H9 (cell line): ENCODE measurements at regions not wholly inside any gene's neighbourhood (a gene's known extent, or its start where the extent isn't known, plus 50 kb on each side); places are given as distances from the start of the nearest gene placed in this dataset.

ENCODE experiments used
- DNase-seq: peaks from one replicate; pipeline ENCODE4 v3.0.0-alpha.2; 2017
- H2AFZ ChIP-seq: one replicate; pipeline ENCODE4 v1.6.1; 2013; ENCODE audit warnings: mild to moderate bottlenecking, low read length, control low read depth, moderate library complexity
- H2AK5ac ChIP-seq: 2 replicates; pipeline ENCODE4 v1.6.1; 2013; ENCODE audit warnings: low read length, control low read depth, mixed read lengths; ENCODE audit not compliant: insufficient read length
- H2BK120ac ChIP-seq: one replicate; pipeline ENCODE4 v1.6.1; 2013; ENCODE audit warnings: low read depth, mild to moderate bottlenecking, low read length, control low read depth, inconsistent platforms; ENCODE audit not compliant: poor library complexity, severe bottlenecking
- H2BK12ac ChIP-seq: 2 replicates; pipeline ENCODE4 v1.6.1; 2013; ENCODE audit warnings: low read length, control low read depth, mixed read lengths, low read depth; ENCODE audit not compliant: insufficient read length
- H2BK15ac ChIP-seq: 2 replicates; pipeline ENCODE4 v1.6.1; 2013; ENCODE audit warnings: low read depth, low read length, control low read depth
- H2BK20ac ChIP-seq: one replicate; pipeline ENCODE4 v1.6.1; 2013; ENCODE audit warnings: low read depth, mild to moderate bottlenecking, low read length, control low read depth, inconsistent platforms; ENCODE audit not compliant: poor library complexity, severe bottlenecking
- H2BK5ac ChIP-seq: 2 replicates; pipeline ENCODE4 v1.6.1; 2013; ENCODE audit warnings: low read length, control low read depth, mixed read lengths; ENCODE audit not compliant: insufficient read length
- H3K14ac ChIP-seq: 2 replicates; pipeline ENCODE4 v1.6.1; 2013; ENCODE audit warnings: low read length, control low read depth; ENCODE audit not compliant: insufficient read depth
- H3K18ac ChIP-seq: 2 replicates; pipeline ENCODE4 v1.6.1; 2013; ENCODE audit warnings: low read depth, mild to moderate bottlenecking, mixed read lengths, low read length, control low read depth; ENCODE audit not compliant: insufficient read length
- H3K23ac ChIP-seq: 2 replicates; pipeline ENCODE4 v1.6.1; 2013; ENCODE audit warnings: low read length, control low read depth, mixed read lengths, low read depth; ENCODE audit not compliant: insufficient read length
- H3K23me2 ChIP-seq: 2 replicates; pipeline ENCODE4 v1.6.1; 2013; ENCODE audit warnings: low read depth, mild to moderate bottlenecking, mixed read lengths, low read length, control low read depth; ENCODE audit not compliant: insufficient read length, poor library complexity, severe bottlenecking
- H3K27ac ChIP-seq: 2 replicates; pipeline ENCODE4 v1.5.1; 2013; ENCODE audit warnings: low read length, control low read depth, mixed read lengths, low read depth; ENCODE audit not compliant: insufficient read length
- H3K27me3 ChIP-seq: 2 replicates; pipeline ENCODE4 v1.6.1; 2013; ENCODE audit warnings: low read length, control low read depth, inconsistent platforms; ENCODE audit not compliant: insufficient read depth
- H3K4ac ChIP-seq: 2 replicates; pipeline ENCODE4 v1.6.1; 2013; ENCODE audit warnings: low read depth, mild to moderate bottlenecking, control low read depth, inconsistent platforms, low read length, moderate library complexity
- H3K4me1 ChIP-seq: 2 replicates; pipeline ENCODE4 v1.6.1; 2013; ENCODE audit warnings: low read length, control low read depth, inconsistent platforms; ENCODE audit not compliant: insufficient read depth
- H3K4me2 ChIP-seq: 2 replicates; pipeline ENCODE4 v1.6.1; 2013; ENCODE audit warnings: low read length, control low read depth, mixed read lengths; ENCODE audit not compliant: insufficient read length, insufficient read depth
- H3K56ac ChIP-seq: 2 replicates; pipeline ENCODE4 v1.6.1; 2013; ENCODE audit warnings: low read depth, mild to moderate bottlenecking, mixed read lengths, low read length, control low read depth; ENCODE audit not compliant: insufficient read length
- H3K79me1 ChIP-seq: 2 replicates; pipeline ENCODE4 v1.6.1; 2013; ENCODE audit warnings: low read depth, mild to moderate bottlenecking, moderate library complexity, low read length, control low read depth, inconsistent platforms; ENCODE audit not compliant: insufficient read depth, poor library complexity, severe bottlenecking
- H3K79me2 ChIP-seq: 2 replicates; pipeline ENCODE4 v1.6.1; 2013; ENCODE audit warnings: low read length, control low read depth, inconsistent platforms; ENCODE audit not compliant: insufficient read depth
- H3K9ac ChIP-seq: 2 replicates; pipeline ENCODE4 v1.6.1; 2013; ENCODE audit warnings: low read length, control low read depth, mixed read lengths; ENCODE audit not compliant: insufficient read length; ENCODE audit errors: extremely low read depth
- H3K9me3 ChIP-seq: one replicate; pipeline ENCODE4 v1.6.1; 2013; ENCODE audit warnings: low read depth, low read length, inconsistent platforms; ENCODE audit not compliant: control insufficient read depth
- H3T11ph ChIP-seq: one replicate; pipeline ENCODE4 v1.6.1; 2013; ENCODE audit warnings: mild to moderate bottlenecking, low read length, control low read depth, inconsistent platforms
- H4K20me1 ChIP-seq: one replicate; pipeline ENCODE4 v1.6.1; 2013; ENCODE audit not compliant: control insufficient read depth, insufficient read length, insufficient read depth
- H4K5ac ChIP-seq: 2 replicates; pipeline ENCODE4 v1.6.1; 2013; ENCODE audit warnings: low read depth, mild to moderate bottlenecking, mixed read lengths, low read length, control low read depth; ENCODE audit not compliant: insufficient read length
- H4K8ac ChIP-seq: replicated peaks from 2 replicates; pipeline ENCODE4 v1.6.1; 2013; ENCODE audit warnings: low read length, control low read depth, mixed read lengths, low read depth; ENCODE audit not compliant: insufficient read length
- H4K91ac ChIP-seq: 2 replicates; pipeline ENCODE4 v1.6.1; 2013; ENCODE audit warnings: low read depth, mild to moderate bottlenecking, moderate library complexity, mixed read lengths, low read length, control low read depth; ENCODE audit not compliant: insufficient read length
- H3K27ac Mint-ChIP-seq, 3 experiments: 2 replicates in 2 of 3; 3 replicates in 1 of 3; pipeline ENCODE4 v1.8.0; 2020 to 2021; ENCODE audit warnings: mixed read lengths in 3 of 3, mild to moderate bottlenecking in 1 of 3, moderate library complexity in 1 of 3
- H3K27me3 Mint-ChIP-seq: 2 replicates; pipeline ENCODE4 v1.8.0; 2021; ENCODE audit warnings: low read depth, mild to moderate bottlenecking, moderate library complexity, mixed read lengths
- H3K36me3 Mint-ChIP-seq, 3 experiments: 2 replicates in 2 of 3; 3 replicates in 1 of 3; pipeline ENCODE4 v1.8.0; 2020 to 2021; ENCODE audit warnings: low read depth in 3 of 3, mixed read lengths in 3 of 3; ENCODE audit not compliant: insufficient read depth in 1 of 3
- H3K4me1 Mint-ChIP-seq, 2 experiments: 2 replicates each; pipeline ENCODE4 v1.8.0; 2020; ENCODE audit warnings: mixed read lengths in 2 of 2
- H3K4me3 Mint-ChIP-seq, 2 experiments: 2 replicates in 1 of 2; 3 replicates in 1 of 2; pipeline ENCODE4 v1.8.0; 2020 to 2021; ENCODE audit warnings: mild to moderate bottlenecking in 2 of 2, mixed read lengths in 2 of 2, moderate library complexity in 1 of 2
- H3K9me3 Mint-ChIP-seq, 2 experiments: 2 replicates in 1 of 2; 3 replicates in 1 of 2; pipeline ENCODE4 v1.8.0; 2020; ENCODE audit warnings: mild to moderate bottlenecking in 2 of 2, mixed read lengths in 2 of 2, moderate library complexity in 1 of 2
- CTCF ChIP-seq: fragments of 200-600 bp; sonication (generic); conservative IDR thresholded peaks from 3 replicates; pipeline ENCODE4 v1.8.0; 2021; ENCODE audit warnings: antibody characterized with exemption, mild to moderate bottlenecking
- WGBS: extraction: QIAGEN DNeasy Blood & Tissue Kit; methylation state at CpG from one replicate; pipeline ENCODE4 v1.1.7; 2013; ENCODE audit warnings: missing lambda C conversion rate, low lambda C conversion rate, mixed read lengths; ENCODE audit not compliant: insufficient read length; ENCODE audit errors: extremely low coverage; 5-methylcytosine and 5-hydroxymethylcytosine counted together

- no peak for DNase-seq
Observed at GRCh38 chr5:153168241-153168640, 322.2 kb upstream of the GRIA1 start.

More at GRCh38 chr5:153168241-153168640, 322.2 kb upstream of the GRIA1 start:
- Histone ChIP-seq H3K56ac (no peak overlapping the region), H3K79me1 (no peaks in the 10 kb centered on the region), H4K8ac (no peak overlapping the region), H2BK20ac (no peak overlapping the region), H3K27ac (no peak overlapping the region), H2BK5ac (no peak overlapping the region), H4K91ac (no peak overlapping the region), H3K4ac (no peak overlapping the region), H3K9ac (no peak overlapping the region), H2BK15ac (no peak overlapping the region), H3K4me1 (no peaks in the 10 kb centered on the region), H3K18ac (no peak overlapping the region), H3T11ph (no peak overlapping the region), H2BK12ac (no peak overlapping the region), H3K27me3 (no peaks in the 10 kb centered on the region), H2AK5ac (no peak overlapping the region), H2AFZ (no peak overlapping the region), H3K79me2 (no peaks in the 10 kb centered on the region), H4K5ac (no peak overlapping the region), H2BK120ac (no peak overlapping the region), H3K14ac (no peak overlapping the region), H3K23ac (no peak overlapping the region), H3K4me2 (no peak overlapping the region), H4K20me1 (no peaks in the 10 kb centered on the region), H3K23me2 (no peaks in the 10 kb centered on the region), H3K9me3 (no peaks in the 10 kb centered on the region)
- Mint-ChIP-seq H3K4me3 (no peak overlapping the region), H3K36me3 (no peaks in the 10 kb centered on the region; a peak in 1 of 7 replicates), H3K27ac (no peak overlapping the region), H3K4me1 (no peaks in the 10 kb centered on the region), H3K27me3 (no peaks in the 10 kb centered on the region), H3K9me3 (no peaks in the 10 kb centered on the region)
- no peak for TF ChIP-seq CTCF
- no CpG with 5 or more reads among the region's 1 CpG for WGBS
